GM19468 (cell line): ENCODE measurements at regions not wholly inside any gene's neighbourhood (a gene's known extent, or its start where the extent isn't known, plus 50 kb on each side); places are given as distances from the start of the nearest gene placed in this dataset.

Source experiments
- ATAC-seq: cut with Tn5 transposase; IDR thresholded peaks from one replicate; pipeline ENCODE4 v1.9.1; 2021; ENCODE audit warnings: mild to moderate bottlenecking, moderate library complexity, moderate number of reproducible peaks; ENCODE audit not compliant: unreplicated experiment; ENCODE audit errors: extremely low read depth

DNA sequence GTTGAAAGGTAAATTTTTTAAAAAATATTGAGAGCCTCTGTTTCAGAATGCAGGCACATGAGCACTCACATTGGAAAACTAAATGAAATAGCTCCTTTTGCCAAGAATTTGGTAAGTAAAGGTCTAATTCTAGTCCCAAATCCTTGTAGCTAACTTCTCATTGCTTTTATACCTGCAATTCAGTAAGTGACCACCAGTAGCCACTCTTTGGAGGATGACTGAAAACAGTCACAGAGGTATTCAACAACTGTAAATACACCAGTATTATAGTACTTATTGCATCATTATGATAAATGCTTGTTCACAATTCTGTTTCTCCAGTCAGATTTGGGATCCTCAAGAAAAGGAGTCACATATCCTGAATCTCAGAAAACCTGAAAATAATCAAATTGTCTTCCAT lies 562.4 kb upstream of the CDH11 start:
- ATAC-seq = no peak

GRCh38 chr16:65681406-65681805 lies 559.5 kb upstream of the CDH11 start:
- no peak for ATAC-seq

GRCh38 chr16:65679785-65680184 lies 557.9 kb upstream of the CDH11 start:
- ATAC-seq = no peak

GRCh38 chr16:65675161-65675560 lies 553.3 kb upstream of the CDH11 start:
- no peak for ATAC-seq

GRCh38 chr16:65672960-65673359 lies 551.1 kb upstream of the CDH11 start:
- ATAC-seq = no peak

- no peak for ATAC-seq
Measured at GRCh38 chr16:65671071-65671470, 549.2 kb upstream of the CDH11 start.

- ATAC-seq = no peak
Measured at GRCh38 chr16:65668064-65668595, 546.3 kb upstream of the CDH11 start.

- ATAC-seq = no peak
Measured at GRCh38 chr16:65667011-65667578, 545.2 kb upstream of the CDH11 start.

DNA sequence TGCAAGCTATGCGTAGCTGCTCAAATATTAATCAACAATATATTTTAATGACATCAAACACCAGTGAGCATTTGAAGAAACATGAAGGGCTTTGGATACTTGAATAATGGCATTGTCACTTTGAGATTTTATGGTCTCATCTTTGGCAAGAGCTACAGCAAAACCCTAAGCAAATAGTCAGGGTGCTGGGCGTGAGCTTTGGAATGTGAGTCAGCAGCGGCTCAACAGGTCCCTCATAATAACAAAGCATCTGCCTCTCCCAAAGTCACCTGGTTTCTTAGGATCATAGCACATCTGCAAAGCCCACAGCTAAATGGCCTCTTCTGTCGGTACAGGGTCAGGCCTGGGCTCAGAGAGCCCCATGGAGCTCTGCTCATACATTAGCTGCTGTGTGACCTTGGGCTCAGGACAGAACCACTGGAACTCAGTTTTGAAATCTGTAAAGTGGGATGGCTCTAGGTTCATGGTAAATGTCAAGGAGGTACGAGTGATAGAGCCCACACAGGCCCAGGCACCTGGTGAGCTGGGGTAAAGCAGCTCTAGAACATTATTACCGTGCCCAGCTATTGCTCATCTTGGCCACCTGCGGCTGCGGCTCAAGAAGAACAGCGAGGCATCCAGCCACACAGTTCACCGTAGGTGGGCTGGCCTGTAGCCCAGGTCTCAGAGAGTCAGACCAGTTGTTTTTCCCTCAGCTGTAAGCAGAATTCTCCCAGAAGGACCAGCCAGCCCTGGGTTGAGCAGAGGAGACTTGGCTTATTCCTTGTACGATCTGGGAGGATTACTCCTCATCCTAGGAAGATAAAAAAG lies 544.5 kb upstream of the CDH11 start:
- no peak for ATAC-seq

GRCh38 chr16:65665586-65665985 lies 543.7 kb upstream of the CDH11 start:
- ATAC-seq = no peak

DNA sequence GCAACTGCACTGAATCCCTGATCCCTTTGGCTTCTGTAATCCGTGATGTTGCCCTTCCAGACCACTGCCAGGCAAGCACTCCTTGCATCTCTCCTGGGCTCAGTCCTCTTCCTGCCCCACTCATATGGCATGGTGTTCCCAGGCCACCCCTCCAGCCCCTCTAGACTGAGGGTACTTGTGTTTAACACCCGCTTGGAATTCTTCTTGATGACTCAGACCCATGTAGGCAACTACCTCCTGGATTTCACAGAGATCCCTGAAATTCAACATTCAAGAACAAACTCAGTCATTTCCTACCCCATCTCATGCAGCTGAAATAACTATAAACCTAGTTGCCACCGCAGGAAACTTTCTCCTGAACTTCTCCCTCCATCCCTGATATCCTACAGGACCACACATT lies 541.9 kb upstream of the CDH11 start:
- ATAC-seq = no peak

- no peak for ATAC-seq
Measured at GRCh38 chr16:65662256-65662655, 540.4 kb upstream of the CDH11 start.

DNA sequence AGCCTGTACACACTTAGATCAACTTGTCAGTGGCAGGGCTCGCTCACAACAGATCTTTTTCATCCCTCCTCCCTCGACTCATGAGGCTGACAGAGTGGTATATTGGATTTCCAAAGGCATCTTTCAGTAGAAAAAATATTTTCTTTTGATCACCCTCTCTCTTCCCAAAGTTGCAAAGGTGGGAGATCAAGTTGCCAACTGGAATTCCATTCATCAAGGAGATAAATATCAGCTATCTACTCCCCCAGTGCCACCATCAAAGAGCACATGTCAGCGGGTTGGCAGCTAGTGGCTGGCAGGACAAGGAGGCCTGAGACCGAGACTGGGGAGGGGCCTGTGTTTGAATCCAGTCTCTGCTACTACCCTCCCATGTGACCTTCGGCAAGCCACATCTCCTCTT lies 539.7 kb upstream of the CDH11 start:
- ATAC-seq = no peak

GRCh38 chr16:65660390-65660789 lies 538.5 kb upstream of the CDH11 start:
- ATAC-seq = no peak

GRCh38 chr16:65659758-65660157 lies 537.9 kb upstream of the CDH11 start:
- no peak for ATAC-seq

DNA sequence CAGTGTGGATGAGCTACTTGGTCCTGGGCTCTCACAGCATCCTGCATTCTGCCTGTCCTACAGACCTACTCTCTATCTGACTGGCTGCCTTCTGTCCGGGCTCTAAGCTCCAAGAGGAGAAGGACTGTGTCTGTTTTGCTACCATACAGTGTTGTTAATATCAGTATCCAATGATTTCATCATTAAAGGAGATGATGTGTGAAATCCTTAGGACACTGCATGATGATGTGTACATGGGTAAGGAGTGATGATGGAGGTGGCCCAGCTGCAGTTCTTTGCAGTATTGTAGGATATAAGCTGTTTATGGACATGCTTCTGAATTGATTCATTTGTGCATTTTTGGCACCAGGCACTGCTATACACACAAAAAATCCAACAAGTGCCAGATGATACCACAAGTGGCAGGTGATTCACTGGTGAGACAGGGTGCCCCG lies 536.9 kb upstream of the CDH11 start:
- ATAC-seq = no peak

GRCh38 chr16:65658349-65658748 lies 536.5 kb upstream of the CDH11 start:
- no peak for ATAC-seq

DNA sequence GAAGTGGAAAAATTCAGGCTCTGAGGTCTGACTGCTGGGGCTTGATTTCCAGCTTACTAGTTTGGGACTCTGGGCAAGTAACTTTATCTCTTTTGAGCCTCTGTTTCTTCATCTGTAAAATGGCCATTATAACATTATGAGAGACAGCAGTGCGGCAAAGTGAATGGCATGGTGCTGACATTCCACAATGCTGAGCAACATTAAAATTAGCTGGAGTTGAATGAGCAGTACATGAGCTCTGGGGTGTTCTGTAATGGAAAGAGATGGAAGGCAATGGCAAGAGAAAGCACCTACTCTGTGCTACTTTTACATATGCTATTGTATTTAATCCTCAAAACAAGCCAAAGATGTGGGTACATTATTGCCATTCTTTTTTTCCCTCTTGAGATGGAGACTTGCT lies 535.7 kb upstream of the CDH11 start:
- ATAC-seq = no peak

- ATAC-seq = no peak
Measured at GRCh38 chr16:65657071-65657494, 535.2 kb upstream of the CDH11 start.

- no peak for ATAC-seq
Measured at GRCh38 chr16:65655802-65656201, 533.9 kb upstream of the CDH11 start.

- ATAC-seq = no peak
Measured at GRCh38 chr16:65648101-65648500, 526.2 kb upstream of the CDH11 start.

DNA sequence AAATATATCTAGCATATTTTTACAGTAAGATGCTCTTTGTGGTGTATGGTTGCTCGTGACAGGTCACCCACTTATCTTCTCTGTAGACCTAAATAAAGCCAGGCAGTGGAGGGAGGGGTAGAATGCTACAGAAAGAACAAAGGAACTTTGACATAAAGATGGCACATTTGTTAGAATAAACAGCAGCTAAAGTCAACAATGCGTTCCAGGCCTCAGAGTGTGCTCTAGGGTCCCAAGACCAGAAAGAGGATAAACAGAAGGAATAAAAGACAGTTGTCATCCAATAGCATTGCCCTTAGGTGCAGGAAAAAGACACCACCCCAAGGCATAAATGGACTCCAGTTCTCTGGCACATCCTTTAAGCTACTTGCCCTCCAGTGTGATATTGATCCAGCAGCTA lies 523.0 kb upstream of the CDH11 start:
- no peak for ATAC-seq
